ENCODE measurements at regions not wholly inside any gene's neighbourhood (a gene's known extent, or its start where the extent isn't known, plus 50 kb on each side); places are given as distances from the start of the nearest gene placed in this dataset.

GRCh38 chr2:47303341-47304148 is 65.6 kb upstream of the EPCAM start:
- H3K27me3 ChIP-seq (ENCODE audit: control insufficient read depth in 1 of 2, insufficient read depth in 2 of 2, low read length in 2 of 2), result no peaks in the 10 kb centered on the region
- no peaks in the 10 kb centered on the region for H3K36me3 ChIP-seq (ENCODE audit: insufficient read depth, low read length)
- H3K4me1 ChIP-seq (ENCODE audit: insufficient read depth, low read length), result peaks cover 6% of the 10 kb centered on the region
- no peak overlapping the region for H3K27ac ChIP-seq (ENCODE audit: low read depth, low read length)
- no peak overlapping the region for H3K4me3 ChIP-seq (ENCODE audit: low read depth in 1 of 2, low read length in 2 of 2)
- H3K9me3 ChIP-seq (ENCODE audit: low read length), result no peaks in the 10 kb centered on the region
- no peak overlapping the region for H3K9ac ChIP-seq (ENCODE audit: low read length)

DNA sequence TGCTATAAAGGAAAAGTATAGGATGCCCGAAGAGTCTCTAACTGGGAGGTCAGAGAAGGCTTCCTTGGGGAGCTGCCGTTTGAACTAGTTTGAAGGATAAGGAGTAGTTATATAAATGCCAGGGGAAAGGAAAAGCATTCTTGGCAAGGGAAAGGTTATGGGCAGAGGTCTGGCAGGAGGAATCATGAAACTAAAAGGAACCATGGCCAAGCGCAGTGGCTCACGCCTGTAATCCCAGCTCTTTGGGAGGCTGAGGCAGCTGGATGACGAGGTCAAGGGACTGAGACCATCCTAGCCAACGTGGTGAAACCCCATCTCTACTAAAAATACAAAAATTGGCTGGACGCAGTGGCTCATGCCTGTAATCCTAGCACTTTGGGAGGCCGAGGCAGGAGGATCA is 66.8 kb upstream of the EPCAM start:
- no peaks in the 10 kb centered on the region for H3K9me3 ChIP-seq (ENCODE audit: low read length)
- no peaks in the 10 kb centered on the region for H3K27me3 ChIP-seq (ENCODE audit: control insufficient read depth in 1 of 2, insufficient read depth in 2 of 2, low read length in 2 of 2)
- H3K4me3 ChIP-seq (ENCODE audit: low read depth in 1 of 2, low read length in 2 of 2), result no peak overlapping the region
- no peak overlapping the region for H3K9ac ChIP-seq (ENCODE audit: low read length)
- H3K4me1 ChIP-seq (ENCODE audit: insufficient read depth, low read length), result peaks cover 4% of the 10 kb centered on the region
- no peak overlapping the region for H3K27ac ChIP-seq (ENCODE audit: low read depth, low read length)
- H3K36me3 ChIP-seq (ENCODE audit: insufficient read depth, low read length), result no peaks in the 10 kb centered on the region

- Histone ChIP-seq H3K27ac (ENCODE audit: low read depth, low read length) (no peak overlapping the region), H3K27me3 (ENCODE audit: control insufficient read depth in 1 of 2, insufficient read depth in 2 of 2, low read length in 2 of 2) (no peaks in the 10 kb centered on the region), H3K36me3 (ENCODE audit: insufficient read depth, low read length) (no peaks in the 10 kb centered on the region), H3K4me1 (ENCODE audit: insufficient read depth, low read length) (no peaks in the 10 kb centered on the region), H3K9me3 (ENCODE audit: low read length) (no peaks in the 10 kb centered on the region), H3K4me3 (ENCODE audit: low read depth in 1 of 2, low read length in 2 of 2) (no peak overlapping the region), H3K9ac (ENCODE audit: low read length) (no peak overlapping the region)
These were observed 67.4 kb upstream of the EPCAM start for GRCh38 chr2:47301731-47302130.

DNA sequence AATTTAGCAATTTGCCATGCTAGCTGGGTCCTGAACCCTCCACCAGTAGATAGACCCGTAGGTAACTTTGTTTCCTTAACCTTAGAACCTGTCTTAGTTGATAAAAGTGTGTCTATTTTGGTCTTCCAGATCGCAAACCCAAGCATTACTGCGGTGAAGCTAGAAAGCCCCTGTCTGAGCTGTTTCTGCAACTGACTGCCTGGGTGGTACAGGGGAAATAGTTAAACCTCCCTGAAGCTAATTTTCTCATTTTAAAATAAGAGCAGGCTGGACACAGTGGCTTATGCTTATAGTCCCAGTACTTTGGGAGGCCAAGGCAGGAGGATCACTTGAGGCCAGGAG is 67.9 kb upstream of the EPCAM start:
- Histone ChIP-seq H3K27ac (ENCODE audit: low read depth, low read length) (no peak overlapping the region), H3K27me3 (ENCODE audit: control insufficient read depth in 1 of 2, insufficient read depth in 2 of 2, low read length in 2 of 2) (no peaks in the 10 kb centered on the region), H3K9ac (ENCODE audit: low read length) (no peak overlapping the region), H3K4me1 (ENCODE audit: insufficient read depth, low read length) (no peaks in the 10 kb centered on the region), H3K36me3 (ENCODE audit: insufficient read depth, low read length) (no peaks in the 10 kb centered on the region), H3K9me3 (ENCODE audit: low read length) (no peaks in the 10 kb centered on the region), H3K4me3 (ENCODE audit: low read depth in 1 of 2, low read length in 2 of 2) (no peak overlapping the region)

GRCh38 chr2:47300609-47301276 is 68.4 kb upstream of the EPCAM start:
- Histone ChIP-seq H3K9me3 (ENCODE audit: low read length) (no peaks in the 10 kb centered on the region), H3K36me3 (ENCODE audit: insufficient read depth, low read length) (no peaks in the 10 kb centered on the region), H3K9ac (ENCODE audit: low read length) (no peak overlapping the region), H3K4me1 (ENCODE audit: insufficient read depth, low read length) (peaks cover 3% of the 10 kb centered on the region), H3K4me3 (ENCODE audit: low read depth in 1 of 2, low read length in 2 of 2) (no peak overlapping the region), H3K27ac (ENCODE audit: low read depth, low read length) (peak overlapping the region; percentile 14), H3K27me3 (ENCODE audit: control insufficient read depth in 1 of 2, insufficient read depth in 2 of 2, low read length in 2 of 2) (no peaks in the 10 kb centered on the region)

DNA sequence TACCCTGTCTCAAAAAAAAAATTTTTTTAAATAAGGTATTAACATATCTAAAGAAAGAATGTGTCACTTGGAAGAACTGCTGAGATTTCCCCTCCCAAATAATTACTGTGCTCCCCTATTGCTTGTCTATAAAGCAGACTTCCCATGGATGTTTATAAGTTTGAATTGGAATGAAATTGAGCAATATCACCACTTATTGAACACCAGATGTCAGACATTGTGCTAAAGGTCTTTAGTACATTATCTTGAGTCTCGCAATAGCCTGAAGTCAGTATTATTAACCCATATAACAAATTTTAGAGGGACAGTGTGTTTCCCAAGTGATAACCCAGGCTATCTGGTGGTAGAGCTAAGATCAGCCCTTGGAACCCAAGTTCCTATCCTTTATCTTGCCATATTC is 69.0 kb upstream of the EPCAM start:
- no peak overlapping the region for H3K9ac ChIP-seq (ENCODE audit: low read length)
- H3K36me3 ChIP-seq (ENCODE audit: insufficient read depth, low read length), result no peaks in the 10 kb centered on the region
- no peak overlapping the region for H3K4me3 ChIP-seq (ENCODE audit: low read depth in 1 of 2, low read length in 2 of 2)
- H3K9me3 ChIP-seq (ENCODE audit: low read length), result no peaks in the 10 kb centered on the region
- no peak overlapping the region for H3K27ac ChIP-seq (ENCODE audit: low read depth, low read length)
- H3K4me1 ChIP-seq (ENCODE audit: insufficient read depth, low read length), result peaks cover 9% of the 10 kb centered on the region
- no peaks in the 10 kb centered on the region for H3K27me3 ChIP-seq (ENCODE audit: control insufficient read depth in 1 of 2, insufficient read depth in 2 of 2, low read length in 2 of 2)

DNA sequence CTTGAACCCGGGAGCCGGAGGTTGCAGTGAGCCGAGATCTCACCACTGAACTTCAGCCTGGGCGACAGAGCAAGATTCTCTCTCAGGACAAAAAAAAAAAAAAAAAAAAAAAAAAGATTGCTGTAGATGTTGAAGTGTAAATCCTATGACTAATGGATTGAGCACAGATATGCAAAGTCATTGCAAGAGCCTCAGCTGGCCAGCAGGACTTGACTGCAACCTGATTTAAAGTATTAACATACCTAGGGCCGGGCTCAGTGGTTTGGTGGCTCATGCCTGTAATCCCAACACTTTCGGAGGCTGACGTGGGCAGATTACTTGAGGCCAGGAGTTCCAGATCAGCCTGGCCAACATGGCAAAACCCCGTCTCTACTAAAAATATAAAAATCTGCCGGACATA is 69.6 kb upstream of the EPCAM start:
- Histone ChIP-seq H3K4me3 (ENCODE audit: low read depth in 1 of 2, low read length in 2 of 2) (no peak overlapping the region), H3K9ac (ENCODE audit: low read length) (no peak overlapping the region), H3K27me3 (ENCODE audit: control insufficient read depth in 1 of 2, insufficient read depth in 2 of 2, low read length in 2 of 2) (no peaks in the 10 kb centered on the region), H3K36me3 (ENCODE audit: insufficient read depth, low read length) (no peaks in the 10 kb centered on the region), H3K27ac (ENCODE audit: low read depth, low read length) (no peak overlapping the region), H3K4me1 (ENCODE audit: insufficient read depth, low read length) (peaks cover 9% of the 10 kb centered on the region), H3K9me3 (ENCODE audit: low read length) (no peaks in the 10 kb centered on the region)

- Histone ChIP-seq H3K4me1 (ENCODE audit: insufficient read depth, low read length) (peaks cover 9% of the 10 kb centered on the region), H3K36me3 (ENCODE audit: insufficient read depth, low read length) (no peaks in the 10 kb centered on the region), H3K27ac (ENCODE audit: low read depth, low read length) (no peak overlapping the region), H3K9ac (ENCODE audit: low read length) (no peak overlapping the region), H3K9me3 (ENCODE audit: low read length) (no peaks in the 10 kb centered on the region), H3K27me3 (ENCODE audit: control insufficient read depth in 1 of 2, insufficient read depth in 2 of 2, low read length in 2 of 2) (no peaks in the 10 kb centered on the region), H3K4me3 (ENCODE audit: low read depth in 1 of 2, low read length in 2 of 2) (no peak overlapping the region)
These were observed 70.3 kb upstream of the EPCAM start for GRCh38 chr2:47298771-47299170.

DNA sequence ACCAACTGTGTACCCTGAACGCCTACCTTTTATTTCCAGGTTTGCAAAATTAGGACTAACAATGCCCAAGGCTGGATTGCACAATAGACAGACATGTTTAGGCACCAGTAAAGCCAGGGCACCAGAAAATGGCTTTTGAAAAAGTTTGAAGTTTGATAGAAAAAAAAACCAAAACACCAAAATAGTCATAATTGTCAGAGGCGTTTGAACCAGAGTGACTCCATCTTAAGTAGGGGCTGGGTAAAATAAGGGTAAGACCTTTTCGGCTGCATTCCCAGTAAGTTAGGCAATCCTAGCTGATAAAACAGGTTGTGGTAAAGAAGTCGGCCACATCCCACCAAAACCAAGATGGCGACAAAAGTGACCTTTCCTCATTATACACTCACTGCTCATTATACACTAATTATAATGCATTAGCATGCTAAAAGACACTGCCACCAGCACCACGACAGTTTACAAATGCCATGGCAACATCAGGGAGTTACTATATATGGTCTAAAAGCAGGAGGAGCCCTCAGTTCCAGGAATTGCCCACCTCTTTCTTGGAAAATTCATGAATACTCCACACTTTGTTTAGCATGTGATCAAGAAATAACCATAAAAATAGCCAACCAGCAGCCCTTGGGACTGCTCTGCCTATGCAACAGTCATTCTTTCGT is 71.2 kb upstream of the EPCAM start:
- peaks cover 9% of the 10 kb centered on the region for H3K4me1 ChIP-seq (ENCODE audit: insufficient read depth, low read length)
- H3K4me3 ChIP-seq (ENCODE audit: low read depth in 1 of 2, low read length in 2 of 2), result no peak overlapping the region
- no peak overlapping the region for H3K9ac ChIP-seq (ENCODE audit: low read length)
- H3K36me3 ChIP-seq (ENCODE audit: insufficient read depth, low read length), result no peaks in the 10 kb centered on the region
- no peaks in the 10 kb centered on the region for H3K9me3 ChIP-seq (ENCODE audit: low read length)
- H3K27me3 ChIP-seq (ENCODE audit: control insufficient read depth in 1 of 2, insufficient read depth in 2 of 2, low read length in 2 of 2), result no peaks in the 10 kb centered on the region
- H3K27ac ChIP-seq (ENCODE audit: low read depth, low read length), result no peak overlapping the region

DNA sequence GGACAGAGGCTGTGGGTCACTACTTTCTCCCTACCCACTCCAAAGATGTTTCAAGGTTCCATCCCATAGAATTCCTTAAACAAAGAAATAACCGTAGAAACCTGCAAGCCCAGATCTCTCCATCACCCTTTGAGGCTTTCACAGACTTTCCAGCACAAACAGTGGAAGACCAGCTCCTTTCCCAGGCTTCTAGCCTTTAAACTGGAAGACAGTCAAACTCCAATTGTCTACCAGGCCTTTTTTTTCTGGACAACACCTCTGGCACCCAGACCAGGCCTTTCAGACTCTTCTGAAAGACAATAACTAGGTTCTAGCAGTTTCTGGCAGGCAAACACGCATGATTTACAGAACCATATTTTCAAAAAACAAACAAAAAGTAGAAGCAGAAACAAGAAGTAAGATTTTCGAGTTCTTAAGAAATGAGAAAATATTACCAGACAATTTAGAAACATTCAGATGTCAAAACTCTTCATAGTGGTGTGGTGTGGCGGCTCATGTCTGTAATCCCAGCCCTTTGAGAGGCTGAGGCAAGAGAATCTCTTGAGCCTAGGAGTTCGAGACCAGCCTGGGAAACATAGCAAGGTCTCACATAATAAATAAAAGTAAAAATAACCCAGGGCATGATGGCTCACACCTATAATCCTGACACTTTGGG is 73.0 kb upstream of the EPCAM start:
- H3K36me3 ChIP-seq (ENCODE audit: insufficient read depth, low read length), result no peaks in the 10 kb centered on the region
- H3K9ac ChIP-seq (ENCODE audit: low read length), result no peak overlapping the region
- no peaks in the 10 kb centered on the region for H3K27me3 ChIP-seq (ENCODE audit: control insufficient read depth in 1 of 2, insufficient read depth in 2 of 2, low read length in 2 of 2)
- peaks cover 9% of the 10 kb centered on the region for H3K4me1 ChIP-seq (ENCODE audit: insufficient read depth, low read length)
- peak overlapping the region; percentile 12 for H3K27ac ChIP-seq (ENCODE audit: low read depth, low read length)
- no peak overlapping the region for H3K4me3 ChIP-seq (ENCODE audit: low read depth in 1 of 2, low read length in 2 of 2)
- no peaks in the 10 kb centered on the region for H3K9me3 ChIP-seq (ENCODE audit: low read length)

DNA sequence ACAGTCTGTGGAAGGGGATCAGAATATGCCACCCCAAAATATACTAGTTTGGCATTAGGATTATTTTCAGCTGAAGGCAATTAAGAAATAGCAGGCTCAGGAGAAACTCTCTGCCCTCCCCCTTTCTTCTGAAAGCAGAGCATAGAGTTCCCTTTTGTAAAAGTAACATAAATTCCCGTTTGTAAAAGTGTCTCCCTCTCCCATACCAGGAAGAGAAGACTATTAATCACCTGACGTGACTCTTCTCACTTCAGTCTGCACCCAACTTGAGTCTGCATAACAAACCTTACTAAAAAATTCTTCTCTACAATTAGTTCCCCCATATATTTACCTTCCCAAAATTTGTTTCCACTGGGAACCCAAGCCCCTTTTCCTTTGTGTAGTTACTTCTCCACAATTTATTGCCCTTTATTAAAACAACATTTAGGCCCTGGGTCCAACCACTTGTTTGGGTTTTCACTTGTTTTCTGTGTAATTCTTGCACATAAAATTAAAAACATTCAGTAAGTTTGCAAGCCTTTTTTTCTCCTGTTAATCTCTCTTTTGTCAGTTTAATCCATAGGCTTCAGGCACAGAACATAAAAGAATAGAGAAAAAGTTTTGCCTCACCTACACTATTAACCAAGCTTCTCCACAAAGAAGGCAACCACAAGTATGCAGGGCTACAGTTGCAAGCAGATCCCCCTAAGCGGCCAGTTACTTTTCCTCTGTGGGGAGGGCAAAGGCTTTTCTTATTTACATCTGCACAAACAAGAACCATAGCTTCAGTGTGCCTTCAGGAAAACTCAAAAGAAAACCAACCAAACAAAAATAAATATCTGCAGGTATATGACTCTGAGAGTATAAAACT is 73.8 kb upstream of the EPCAM start:
- Histone ChIP-seq H3K4me1 (ENCODE audit: insufficient read depth, low read length) (peaks cover 9% of the 10 kb centered on the region), H3K9me3 (ENCODE audit: low read length) (no peaks in the 10 kb centered on the region), H3K4me3 (ENCODE audit: low read depth in 1 of 2, low read length in 2 of 2) (no peak overlapping the region), H3K36me3 (ENCODE audit: insufficient read depth, low read length) (no peaks in the 10 kb centered on the region), H3K27me3 (ENCODE audit: control insufficient read depth in 1 of 2, insufficient read depth in 2 of 2, low read length in 2 of 2) (no peaks in the 10 kb centered on the region), H3K9ac (ENCODE audit: low read length) (no peak overlapping the region), H3K27ac (ENCODE audit: low read depth, low read length) (peak overlapping the region; percentile 7)
